ENCODE measurements at regions not wholly inside any gene's neighbourhood (a gene's known extent, or its start where the extent isn't known, plus 50 kb on each side); places are given as distances from the start of the nearest gene placed in this dataset.
"Not testable (repeated sequence)": the region's sequence is repeated elsewhere in the genome, so short reads cannot be mapped to it uniquely, and the experiment has no call there.

GRCh38 chr4:169934794-169935429, 91.3 kb downstream of the MFAP3L start:
- no peak for DNase-seq

DNA sequence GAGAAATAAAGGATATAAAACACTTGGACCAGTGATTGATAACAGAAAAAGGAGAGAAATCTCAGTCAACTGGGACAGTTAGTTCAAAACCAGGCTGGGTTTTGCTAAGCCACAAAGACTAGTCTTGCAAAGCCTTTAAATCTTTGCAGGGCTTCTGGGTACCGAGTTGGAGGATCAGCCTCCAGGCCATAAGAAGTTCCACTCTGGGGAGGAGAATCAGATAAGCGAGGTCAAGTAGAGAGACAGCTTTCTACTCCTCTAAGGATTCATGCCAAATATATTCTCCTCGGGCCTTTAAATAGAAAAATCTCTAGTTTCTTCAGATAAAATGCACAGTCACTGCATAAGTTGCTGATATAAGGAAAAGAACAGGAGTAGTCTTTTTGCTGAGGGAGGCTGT, 92.7 kb downstream of the MFAP3L start:
- DNase-seq, result no peak

DNA sequence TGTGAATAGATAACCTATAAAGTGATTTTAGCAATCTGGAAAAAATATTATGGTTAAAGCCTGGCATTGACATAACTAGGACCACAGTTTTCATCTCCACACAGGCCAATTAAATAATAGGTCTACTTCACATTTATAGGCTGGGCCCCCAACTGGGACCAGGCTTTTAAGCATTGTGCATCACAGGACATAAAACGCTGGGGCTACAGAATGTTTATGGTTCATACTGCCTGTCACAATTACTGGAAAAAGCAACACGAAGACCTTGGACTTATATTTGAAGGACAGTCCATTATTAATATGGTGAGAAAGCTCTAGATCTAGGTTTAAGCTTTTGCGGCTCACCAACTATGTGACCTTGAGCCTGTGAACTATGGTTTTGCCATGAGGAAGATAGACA, 94.2 kb downstream of the MFAP3L start:
- no peak for DNase-seq

DNA sequence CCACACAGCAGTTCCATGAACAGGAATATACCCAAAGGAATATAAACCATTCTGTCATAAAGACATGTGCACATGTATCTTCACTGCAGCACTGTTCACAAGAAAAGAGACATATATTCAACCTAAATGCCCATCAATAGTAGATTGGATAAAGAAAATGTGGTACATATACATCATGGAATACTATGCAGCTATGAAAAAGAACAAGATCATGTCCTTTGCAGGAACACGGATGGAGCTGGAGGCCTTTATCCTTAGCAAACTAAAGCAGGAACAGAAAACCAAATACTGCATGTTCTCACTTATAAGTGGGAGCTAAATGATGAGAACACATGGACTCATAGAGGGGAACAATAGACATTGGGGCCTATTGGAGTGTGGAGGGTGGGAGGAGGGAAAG, 95.4 kb downstream of the MFAP3L start:
- not testable (repeated sequence) for DNase-seq

DNA sequence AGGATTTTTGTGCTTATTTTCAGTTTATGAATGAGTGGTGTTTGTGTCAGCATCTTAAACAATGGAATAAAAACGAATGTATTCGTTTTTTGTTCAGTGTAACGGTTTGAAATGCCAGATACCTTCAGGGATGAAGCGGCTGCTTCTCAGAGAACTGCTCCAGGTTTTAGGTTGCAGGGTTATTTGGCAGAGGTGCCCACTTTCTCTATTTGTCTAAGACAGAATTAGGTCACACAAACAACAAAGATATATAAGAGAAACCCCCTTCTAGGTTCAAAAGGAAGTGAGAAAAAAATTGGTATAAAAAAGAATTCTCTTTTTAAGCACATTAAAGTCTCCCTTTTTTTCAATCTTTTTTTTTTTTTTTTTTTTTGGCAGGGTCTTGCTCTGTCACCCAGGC, 98.9 kb downstream of the MFAP3L start:
- DNase-seq, result no peak

DNA sequence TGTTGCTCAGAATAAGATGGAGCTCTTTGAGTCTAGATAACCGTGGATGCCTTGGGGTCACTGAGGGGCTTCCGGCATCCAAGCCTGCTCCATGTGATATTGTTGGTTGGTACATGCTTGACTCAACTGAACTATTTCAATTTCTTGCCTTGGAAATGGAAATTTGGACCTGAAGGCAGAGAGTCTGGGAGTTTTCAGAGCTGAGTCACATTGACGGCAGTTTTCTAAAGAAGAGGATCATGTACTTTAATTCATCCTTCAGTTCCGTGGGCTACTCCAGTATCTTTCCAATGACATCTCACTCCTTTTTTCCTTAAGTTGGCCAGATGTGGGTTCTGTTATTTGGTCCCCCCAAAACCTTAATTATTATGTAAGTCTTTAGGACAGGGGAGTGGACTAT, 100.5 kb downstream of the MFAP3L start:
- no peak for DNase-seq

DNA sequence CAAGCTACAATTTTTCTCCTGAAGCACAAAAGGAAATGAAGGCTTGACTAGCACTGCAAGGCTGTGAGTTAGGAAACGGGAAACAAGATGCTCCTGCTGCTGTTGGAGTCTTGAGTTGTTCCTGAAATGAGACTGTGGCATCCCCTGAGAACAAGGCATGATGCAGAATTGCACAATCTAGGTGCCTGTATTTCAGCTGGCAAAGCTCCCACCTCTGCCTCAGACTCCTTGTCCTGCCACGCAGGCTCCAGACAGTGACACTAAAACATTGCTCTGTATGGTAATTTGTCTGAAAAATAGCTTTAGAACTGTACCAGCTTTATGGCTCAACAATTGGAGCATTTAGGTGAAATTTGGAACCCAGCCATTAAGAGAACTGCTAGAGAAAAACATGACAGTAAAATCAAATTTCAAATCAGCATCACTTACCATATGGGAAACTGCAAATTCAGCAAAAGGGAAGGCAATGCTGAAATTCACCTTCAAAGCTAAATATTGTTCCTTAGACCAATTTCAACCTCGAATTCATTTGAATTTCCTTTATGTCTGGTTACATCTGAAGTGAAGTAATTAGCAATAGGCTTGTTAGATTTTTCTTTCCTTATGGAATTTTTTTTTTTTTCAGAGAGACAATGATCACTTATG, 103.4 kb downstream of the MFAP3L start:
- DNase-seq, result no peak

DNA sequence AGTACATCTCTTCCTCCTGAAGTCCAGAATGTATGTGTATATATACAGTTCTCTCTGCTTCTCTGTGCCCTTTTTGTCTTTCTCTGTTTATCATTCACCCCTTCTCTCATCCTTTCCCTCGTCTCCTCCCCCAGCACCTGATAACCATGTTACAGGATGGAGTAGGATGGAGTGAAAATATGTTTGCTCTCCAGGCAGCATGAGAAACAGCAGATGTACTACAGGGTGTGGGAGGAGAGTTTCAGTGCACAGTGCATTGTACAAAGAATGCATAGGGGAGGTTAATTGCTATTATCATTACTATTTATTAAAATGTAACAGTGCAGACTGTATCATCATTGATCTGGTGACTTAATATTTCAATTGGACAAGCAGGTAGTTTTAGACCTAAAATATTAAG, 104.5 kb downstream of the MFAP3L start:
- no peak for DNase-seq

- no peak for DNase-seq
Observed at GRCh38 chr4:169921237-169921636, 105.0 kb downstream of the MFAP3L start.

GRCh38 chr4:169919194-169920124, 106.7 kb downstream of the MFAP3L start:
- not testable (repeated sequence) for DNase-seq

DNA sequence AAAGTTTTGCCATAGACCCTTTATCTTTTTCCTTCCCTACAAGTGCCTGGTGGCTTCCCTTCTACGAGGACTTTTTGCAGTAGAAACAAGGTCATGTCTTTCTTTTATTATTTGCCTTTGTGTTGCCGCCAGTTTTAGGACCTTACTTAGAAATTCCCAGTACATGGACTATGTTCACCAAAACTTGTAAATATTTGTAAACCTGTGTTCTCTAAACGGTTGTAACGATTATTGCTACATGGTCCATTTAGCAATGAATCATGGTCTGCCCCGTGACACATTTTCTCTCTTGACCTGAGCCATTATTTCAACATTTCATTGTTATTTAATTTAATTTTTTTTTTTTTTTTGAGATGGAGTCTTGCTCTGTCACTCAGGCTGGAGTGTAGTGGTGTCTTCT, 110.7 kb downstream of the MFAP3L start:
- DNase-seq, result no peak

- no peak for DNase-seq
Observed at GRCh38 chr4:169914866-169915265, 111.3 kb downstream of the MFAP3L start.

- no peak for DNase-seq
Observed at GRCh38 chr4:169912996-169913395, 113.2 kb downstream of the MFAP3L start.

DNA sequence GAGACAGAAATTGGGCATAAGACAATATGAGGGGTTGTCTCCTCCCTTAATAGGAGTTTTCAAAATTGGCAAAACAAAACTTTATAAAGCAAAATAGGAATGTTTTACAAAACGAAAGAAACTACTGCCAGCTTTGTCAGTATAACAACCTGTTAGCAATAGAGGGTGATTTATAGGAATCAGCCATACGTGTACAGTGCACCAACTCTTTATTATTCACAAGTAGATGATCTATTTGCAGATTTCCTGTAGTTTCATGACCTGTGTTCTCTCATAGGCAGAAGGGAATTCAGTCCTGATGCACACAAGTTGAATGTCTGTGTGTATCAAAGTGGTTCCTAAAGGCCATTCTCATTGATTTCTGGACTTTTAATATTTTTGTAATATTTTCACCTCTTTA, 116.3 kb downstream of the MFAP3L start:
- DNase-seq, result no peak

GRCh38 chr4:169909479-169909878, 116.7 kb downstream of the MFAP3L start:
- no peak for DNase-seq

DNA sequence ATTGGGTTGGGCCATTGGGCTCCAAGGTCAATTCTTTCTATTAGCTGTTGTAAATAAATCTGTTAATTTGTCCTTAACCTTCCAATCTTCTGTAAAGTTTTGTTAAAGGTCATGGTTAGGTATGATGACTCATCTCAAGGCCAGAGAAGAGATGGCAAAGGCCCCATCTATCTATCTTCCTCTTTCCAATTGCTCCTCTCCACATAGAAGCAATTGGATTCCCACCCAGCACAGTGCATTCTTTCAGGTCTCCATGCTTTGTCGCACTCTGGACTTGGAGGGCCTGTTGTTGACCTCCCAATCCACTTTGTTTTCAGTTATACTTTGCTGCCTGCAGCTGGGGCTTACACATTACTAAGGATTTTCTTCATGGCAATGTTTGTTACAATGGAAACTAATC, 118.5 kb downstream of the MFAP3L start:
- no peak for DNase-seq

- DNase-seq, result no peak
Observed at GRCh38 chr4:169906821-169907220, 119.4 kb downstream of the MFAP3L start.

GRCh38 chr4:169906104-169906503, 120.1 kb downstream of the MFAP3L start:
- no peak for DNase-seq

DNA sequence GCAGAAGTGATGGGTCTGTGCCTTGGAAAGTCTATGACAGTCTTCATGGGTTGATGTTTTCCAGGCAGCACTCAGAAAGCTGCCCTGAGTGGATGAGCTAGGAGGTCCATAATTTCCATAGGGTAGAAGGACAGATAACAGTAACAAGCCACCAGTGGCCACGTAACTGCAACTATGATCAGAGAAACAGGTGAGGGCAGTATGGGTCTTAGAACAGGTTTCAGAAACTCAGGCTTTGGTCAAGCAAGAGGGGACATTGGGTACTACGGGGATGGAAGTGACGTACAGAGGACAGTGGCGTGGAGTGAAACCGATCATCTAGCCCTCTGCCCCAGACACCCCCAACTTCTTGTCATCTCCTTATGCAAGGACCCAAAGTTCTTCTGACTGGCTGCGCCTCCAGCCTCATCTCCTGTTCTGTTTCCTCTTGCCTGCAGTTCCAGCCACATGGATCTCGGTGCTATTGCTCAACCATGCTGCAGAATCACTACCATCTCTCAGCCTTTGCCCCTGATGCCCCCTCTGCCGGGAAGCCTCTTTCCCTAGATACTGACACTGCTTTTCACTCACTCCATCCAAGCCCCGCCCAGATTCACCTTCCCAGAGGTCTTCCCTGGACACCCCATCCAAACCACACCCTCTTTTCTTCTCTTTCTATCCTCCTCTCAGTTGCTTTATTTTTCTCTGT, 123.4 kb downstream of the MFAP3L start:
- no peak for DNase-seq

DNA sequence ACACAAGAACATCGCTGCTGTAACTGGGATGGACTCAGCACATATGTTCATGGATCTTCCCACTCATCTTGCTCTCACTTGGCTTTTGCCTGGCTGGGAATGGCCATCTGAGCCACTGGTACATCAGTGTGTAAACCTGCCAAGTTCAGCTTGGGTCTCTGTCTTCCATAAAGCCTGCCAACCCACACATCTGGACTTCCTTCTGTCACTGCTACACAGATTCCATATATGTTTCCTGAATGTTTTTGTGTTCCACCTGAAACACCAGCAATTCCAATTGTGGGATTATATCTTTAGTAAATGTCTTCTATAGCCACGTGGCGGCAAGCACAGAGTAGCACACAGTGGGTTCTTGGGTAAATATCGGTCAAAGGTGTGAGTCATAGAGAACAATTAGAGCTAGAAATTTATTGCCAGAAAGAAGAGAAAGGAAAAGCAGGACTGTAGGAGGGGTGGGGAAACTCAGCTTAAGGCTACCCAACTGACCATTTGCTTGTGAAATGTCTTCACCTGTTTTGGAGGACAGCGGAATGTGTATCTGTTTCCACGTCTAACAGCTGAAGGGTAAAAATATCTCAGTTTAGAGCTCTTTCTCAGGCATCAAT, 125.9 kb downstream of the MFAP3L start:
- peak in 1 of 3 donors; percentile 11 for DNase-seq

DNA sequence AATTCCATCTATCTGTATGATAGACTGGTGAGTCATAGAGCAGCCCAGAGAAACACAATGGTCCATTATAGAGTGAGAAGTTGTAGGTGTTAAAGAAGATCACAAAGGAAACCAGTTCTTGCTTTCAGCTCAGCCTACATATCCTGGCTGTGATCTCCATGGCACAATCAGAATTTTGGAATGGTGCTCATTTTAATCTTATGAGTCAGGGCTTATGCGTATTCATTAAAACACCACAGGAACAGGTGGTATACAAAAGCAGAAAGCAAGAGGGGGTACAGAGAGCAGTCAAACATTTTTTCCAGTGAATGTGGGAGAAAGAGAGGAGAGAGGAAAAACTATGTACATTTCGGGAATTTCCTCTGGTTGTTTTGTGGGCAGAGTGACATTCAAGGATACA, 126.9 kb downstream of the MFAP3L start:
- no peak for DNase-seq

- no peak for DNase-seq
Observed at GRCh38 chr4:169898095-169898494, 128.1 kb downstream of the MFAP3L start.

Measured in muscle of back (tissue), 3 donors.